SU-DHL-6 (cell line): ENCODE measurements at regions not wholly inside any gene's neighbourhood (a gene's known extent, or its start where the extent isn't known, plus 50 kb on each side); places are given as distances from the start of the nearest gene placed in this dataset.

Experiments
- H2AFZ ChIP-seq: fragments of 200-600 bp; sonication (generic); 2 replicates; pipeline ENCODE4 v1.6.1; 2014; ENCODE audit warnings: low read depth, mild to moderate bottlenecking, moderate library complexity, mixed read lengths, antibody characterized with exemption, low read length; ENCODE audit not compliant: severe bottlenecking
- H3F3A ChIP-seq: fragments of 200-600 bp; shearing (Covaris generic); 2 replicates; pipeline ENCODE4 v1.6.0; 2016; ENCODE audit warnings: antibody characterized with exemption, mild to moderate bottlenecking; ENCODE audit not compliant: insufficient read depth
- H3K27ac ChIP-seq: fragments of 200-600 bp; sonication (generic); 2 replicates; pipeline ENCODE4 v1.5.1; 2016; ENCODE audit warnings: low read depth, mild to moderate bottlenecking, low read length, moderate library complexity, mixed read lengths
- H3K27me3 ChIP-seq: fragments of 200-600 bp; sonication (generic), shearing (Covaris generic); 2 replicates; pipeline ENCODE4 v1.6.0; 2014; ENCODE audit warnings: mild to moderate bottlenecking, low read length
- H3K36me3 ChIP-seq: fragments of 200-600 bp; sonication (generic); 2 replicates; pipeline ENCODE4 v1.6.1; 2014; ENCODE audit warnings: mild to moderate bottlenecking, low read length, mixed read lengths
- H3K4me2 ChIP-seq: fragments of 300-600, 200-600 bp; shearing (Covaris generic), sonication (generic); 2 replicates; pipeline ENCODE4 v1.6.0; 2014; ENCODE audit warnings: low read length, low read depth, mild to moderate bottlenecking; ENCODE audit not compliant: poor library complexity, severe bottlenecking
- H3K4me3 ChIP-seq: fragments of 200-600 bp; sonication (generic); 2 replicates; pipeline ENCODE4 v1.5.1; 2014; ENCODE audit warnings: antibody characterized with exemption, low read length, mild to moderate bottlenecking, mixed read lengths; ENCODE audit not compliant: insufficient read depth, poor library complexity, severe bottlenecking
- H3K79me2 ChIP-seq: fragments of 200-600 bp; sonication (generic); 2 replicates; pipeline ENCODE4 v1.6.1; 2014; ENCODE audit warnings: mild to moderate bottlenecking, low read length, moderate library complexity; ENCODE audit not compliant: insufficient read depth
- H3K9ac ChIP-seq: fragments of 200-600 bp; sonication (generic); 2 replicates; pipeline ENCODE4 v1.7.0; 2014; ENCODE audit warnings: mild to moderate bottlenecking, low read length
- H3K9me2 ChIP-seq: fragments of 200-600 bp; sonication (generic); replicated peaks from 2 replicates; pipeline ENCODE4 v1.6.1; 2014; ENCODE audit warnings: low read length; ENCODE audit not compliant: insufficient read depth
- H3K9me3 ChIP-seq: fragments of 200-600 bp; sonication (generic); 2 replicates; pipeline ENCODE4 v1.6.1; 2014; ENCODE audit warnings: low read length, mixed read lengths; ENCODE audit not compliant: insufficient read depth
- H4K20me1 ChIP-seq: fragments of 200-600 bp; sonication (generic); 2 replicates; pipeline ENCODE4 v1.6.1; 2014; ENCODE audit warnings: low read depth, mild to moderate bottlenecking, antibody characterized with exemption, low read length, moderate library complexity, mixed read lengths
- CTCF ChIP-seq: fragments of 200-600 bp; sonication (generic); IDR thresholded peaks from one replicate; pipeline ENCODE4 v1.5.1; 2017; ENCODE audit warnings: antibody characterized with exemption, mild to moderate bottlenecking, low read length, moderate library complexity; ENCODE audit not compliant: insufficient read depth, poor library complexity, severe bottlenecking
- EZH2phosphoT487 ChIP-seq: fragments of 200-600 bp; sonication (generic), shearing (Covaris generic); conservative IDR thresholded peaks from 2 replicates; pipeline ENCODE4 v1.6.1; 2018; ENCODE audit warnings: mild to moderate bottlenecking, antibody characterized with exemption, low read length, moderate library complexity, mixed read lengths

GRCh38 chr4:180615746-180616145 lies 1627.5 kb upstream of the TENM3 start:
- Histone ChIP-seq H3F3A (no peaks in the 10 kb centered on the region), H2AFZ (no peak overlapping the region), H3K36me3 (no peaks in the 10 kb centered on the region), H3K9me2 (no peaks in the 10 kb centered on the region), H3K27ac (no peak overlapping the region), H3K9ac (no peak overlapping the region), H3K9me3 (no peaks in the 10 kb centered on the region), H4K20me1 (no peaks in the 10 kb centered on the region), H3K27me3 (no peaks in the 10 kb centered on the region), H3K79me2 (no peaks in the 10 kb centered on the region), H3K4me3 (no peak overlapping the region), H3K4me2 (no peak overlapping the region)
- TF ChIP-seq EZH2phosphoT487 = no peak

GRCh38 chr4:180617196-180617595 lies 1626.0 kb upstream of the TENM3 start:
- Histone ChIP-seq H3K4me3 (no peak overlapping the region), H4K20me1 (no peaks in the 10 kb centered on the region), H3K27me3 (no peaks in the 10 kb centered on the region), H3K9ac (no peak overlapping the region), H3K9me3 (no peaks in the 10 kb centered on the region), H2AFZ (no peak overlapping the region), H3K79me2 (no peaks in the 10 kb centered on the region), H3K36me3 (no peaks in the 10 kb centered on the region), H3F3A (no peaks in the 10 kb centered on the region), H3K27ac (no peak overlapping the region), H3K4me2 (no peak overlapping the region), H3K9me2 (no peaks in the 10 kb centered on the region)
- no peak for TF ChIP-seq EZH2phosphoT487

GRCh38 chr4:180618396-180618795 lies 1624.8 kb upstream of the TENM3 start:
- Histone ChIP-seq H3K79me2 (no peaks in the 10 kb centered on the region), H3K9me3 (no peaks in the 10 kb centered on the region), H3K4me2 (no peak overlapping the region), H3K9ac (no peak overlapping the region), H3F3A (no peaks in the 10 kb centered on the region), H2AFZ (no peak overlapping the region), H3K27me3 (no peaks in the 10 kb centered on the region), H3K27ac (no peak overlapping the region), H4K20me1 (no peaks in the 10 kb centered on the region), H3K4me3 (no peak overlapping the region), H3K36me3 (no peaks in the 10 kb centered on the region), H3K9me2 (no peaks in the 10 kb centered on the region)
- no peak for TF ChIP-seq CTCF
- no peak for TF ChIP-seq EZH2phosphoT487

- H3K27ac ChIP-seq = no peak overlapping the region
- H3K27me3 ChIP-seq = no peaks in the 10 kb centered on the region
- TF ChIP-seq EZH2phosphoT487 (no peak), CTCF (no peak)
- H3K9me2 ChIP-seq = no peaks in the 10 kb centered on the region
- H3F3A ChIP-seq = no peaks in the 10 kb centered on the region
- no peaks in the 10 kb centered on the region for H4K20me1 ChIP-seq
- H3K79me2 ChIP-seq = no peaks in the 10 kb centered on the region
- H2AFZ ChIP-seq = no peak overlapping the region
- H3K9ac ChIP-seq = no peak overlapping the region
- no peaks in the 10 kb centered on the region for H3K36me3 ChIP-seq
- no peak overlapping the region for H3K4me3 ChIP-seq
- no peaks in the 10 kb centered on the region for H3K9me3 ChIP-seq
- no peak overlapping the region for H3K4me2 ChIP-seq
These were observed 1623.8 kb upstream of the TENM3 start for GRCh38 chr4:180619440-180619839.
